ENCODE measurements at regions not wholly inside any gene's neighbourhood (a gene's known extent, or its start where the extent isn't known, plus 50 kb on each side); places are given as distances from the start of the nearest gene placed in this dataset.
"Not testable (repeated sequence)": the region's sequence is repeated elsewhere in the genome, so short reads cannot be mapped to it uniquely, and the experiment has no call there.

- peak; percentile 11 for DNase-seq (ENCODE audit: low spot score)
Measured at GRCh38 chr2:106339609-106340008, 128.6 kb downstream of the RGPD3 start.

GRCh38 chr2:106339132-106339531 lies 129.1 kb downstream of the RGPD3 start:
- DNase-seq (ENCODE audit: low spot score): no peak

DNA sequence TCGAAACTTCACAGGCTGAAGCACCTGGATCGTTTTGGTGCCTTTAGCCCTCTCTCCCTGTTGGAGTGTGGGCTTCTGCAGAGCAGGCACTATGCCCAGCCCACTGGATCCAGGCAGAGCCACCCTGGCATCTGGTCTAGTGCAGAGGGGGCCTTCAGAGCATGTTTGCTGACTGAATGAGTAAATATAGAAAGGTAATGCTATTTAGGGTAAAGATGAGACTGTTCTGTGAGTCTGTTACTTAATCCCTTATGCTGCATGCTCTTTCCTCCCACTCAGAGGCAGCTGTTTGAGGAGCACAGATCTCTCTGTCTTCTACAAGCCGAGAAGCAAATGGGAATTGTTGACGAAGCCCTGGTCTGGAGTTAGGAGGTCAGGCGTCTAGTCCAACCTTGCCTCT lies 130.2 kb downstream of the RGPD3 start:
- peak; percentile 25 for DNase-seq (ENCODE audit: low spot score)

DNA sequence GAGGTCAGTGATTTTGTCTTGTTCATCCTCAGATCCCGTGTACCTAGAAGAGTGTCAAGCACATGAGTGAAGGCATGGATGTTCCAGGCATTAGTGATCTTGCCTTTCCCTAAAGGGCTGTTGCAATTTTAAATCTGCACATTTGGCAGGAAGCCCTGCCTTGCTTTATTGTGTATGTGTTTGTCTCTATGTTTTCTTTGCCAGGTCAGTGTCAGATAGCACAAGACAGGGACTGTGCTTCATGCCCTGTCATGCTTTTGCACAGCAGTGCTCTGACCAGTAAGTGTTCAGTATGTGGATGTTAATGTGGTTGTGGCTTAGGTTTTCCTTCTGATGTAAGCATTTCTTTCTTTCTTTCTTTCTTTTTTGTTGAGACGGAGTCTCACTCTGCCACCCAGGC lies 131.5 kb downstream of the RGPD3 start:
- no peak for DNase-seq (ENCODE audit: low spot score)

DNA sequence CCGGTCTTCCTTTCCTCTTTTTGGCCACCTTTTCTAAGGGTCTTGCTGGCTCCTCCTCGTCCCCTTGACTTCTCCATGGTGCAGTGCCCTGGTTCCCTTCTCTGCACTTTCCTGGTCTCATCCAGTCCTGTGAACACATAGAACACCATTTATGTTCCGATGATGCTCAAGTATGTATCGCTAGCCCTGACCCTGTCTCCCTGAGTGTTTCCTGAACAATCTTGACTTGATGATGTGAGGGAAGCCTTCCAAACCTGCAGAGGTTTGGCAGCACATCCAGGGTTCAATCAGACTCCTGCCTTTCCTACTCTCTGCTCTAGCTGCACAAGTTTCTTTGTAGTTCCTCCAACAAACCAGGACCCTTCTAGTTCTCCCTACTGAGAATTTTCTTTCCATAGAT lies 132.1 kb downstream of the RGPD3 start:
- DNase-seq (ENCODE audit: low spot score): no peak

DNA sequence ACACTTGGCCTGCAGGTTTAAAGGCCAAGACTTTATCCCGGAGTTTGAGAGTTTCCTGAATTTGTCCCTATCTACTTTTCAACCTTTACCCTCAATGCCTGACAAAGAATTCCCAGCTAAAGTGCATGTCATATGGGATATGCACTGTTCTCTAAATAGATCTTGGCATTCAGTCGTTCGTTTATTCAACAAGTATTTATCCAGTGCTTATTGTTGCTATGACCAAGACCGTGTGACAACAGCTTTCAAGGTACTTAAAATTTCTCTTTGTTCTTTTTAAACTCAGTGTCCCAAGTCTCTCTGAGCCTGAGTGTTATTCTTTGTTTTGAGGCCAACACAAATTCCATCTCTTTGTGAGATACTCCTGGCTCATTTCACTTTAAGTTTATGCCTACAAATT lies 133.4 kb downstream of the RGPD3 start:
- no peak for DNase-seq (ENCODE audit: low spot score)

DNA sequence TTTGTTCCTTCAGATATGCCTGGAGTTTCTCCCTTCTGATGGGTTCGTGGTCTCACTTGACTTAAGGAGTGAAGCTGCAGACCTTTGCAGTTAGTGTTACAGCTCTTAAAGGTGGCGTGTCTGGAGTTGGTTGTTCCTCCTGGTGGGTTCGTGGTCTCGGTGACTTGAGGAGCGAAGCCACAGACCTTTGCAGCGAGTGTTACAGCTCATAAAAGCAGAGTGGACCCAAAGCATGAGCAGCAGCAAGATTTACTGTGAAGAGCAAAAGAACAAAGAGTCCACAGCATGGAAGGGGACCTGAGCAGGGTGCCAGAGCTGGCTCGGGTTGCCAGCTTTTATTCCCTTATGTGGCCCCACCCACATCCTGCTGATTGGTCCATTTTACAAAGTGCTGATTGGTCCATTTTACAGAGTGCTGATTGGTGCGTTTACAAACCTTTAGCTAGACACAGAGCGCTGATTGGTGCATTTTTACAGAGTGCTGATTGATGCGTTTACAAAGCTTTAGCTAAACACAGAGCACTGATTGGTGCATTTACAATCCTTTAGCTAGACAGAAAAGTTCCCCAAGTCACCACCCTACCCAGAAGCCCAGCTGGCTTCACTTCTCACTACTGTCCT lies 134.8 kb downstream of the RGPD3 start:
- not testable (repeated sequence) for DNase-seq (ENCODE audit: low spot score)

GRCh38 chr2:106332054-106332453 lies 136.2 kb downstream of the RGPD3 start:
- no peak for DNase-seq (ENCODE audit: low spot score)

DNA sequence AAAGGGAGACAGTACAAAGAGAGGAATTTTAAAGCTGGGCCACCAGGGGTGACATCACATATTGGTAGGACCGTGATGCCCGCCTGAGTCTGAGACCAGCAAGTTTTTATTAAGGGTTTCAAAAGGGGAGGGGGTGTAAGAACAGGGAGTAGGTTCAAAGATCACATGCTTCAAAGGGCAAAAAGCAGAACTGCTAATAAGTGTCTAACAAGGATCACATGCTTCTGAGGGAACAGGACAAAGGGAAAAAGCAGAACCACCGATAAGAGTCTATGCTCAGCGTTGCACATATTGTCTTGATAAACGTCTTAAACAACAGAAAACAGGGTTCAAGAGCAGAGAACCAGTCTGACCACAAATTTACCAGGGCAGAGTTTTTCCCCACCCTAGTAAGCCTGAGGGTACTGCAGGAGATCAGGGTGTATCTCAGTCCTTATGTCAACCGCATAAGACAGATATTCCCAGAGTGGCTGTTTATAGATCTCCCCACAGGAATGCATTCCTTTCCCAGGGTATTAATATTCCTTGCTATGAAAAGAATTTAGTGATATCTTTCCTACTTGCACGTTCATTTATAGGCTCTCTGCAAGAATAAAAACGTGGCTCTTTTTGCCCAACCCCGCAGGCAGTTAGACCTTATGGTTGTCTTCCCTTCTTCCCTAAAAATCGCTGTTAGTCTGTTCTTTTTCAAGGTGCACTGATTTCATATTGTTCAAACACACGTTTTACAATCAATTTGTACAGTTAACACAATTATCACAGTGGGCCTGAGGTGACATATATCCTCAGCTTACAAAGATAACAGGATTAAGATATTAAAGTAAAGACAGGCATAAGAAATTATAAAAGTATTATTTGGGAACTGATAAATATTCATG lies 136.5 kb upstream of the UXS1 start:
- not testable (repeated sequence) for DNase-seq (ENCODE audit: low spot score)

GRCh38 chr2:106323337-106324013 lies 129.4 kb upstream of the UXS1 start:
- DNase-seq (ENCODE audit: low spot score): no peak

DNA sequence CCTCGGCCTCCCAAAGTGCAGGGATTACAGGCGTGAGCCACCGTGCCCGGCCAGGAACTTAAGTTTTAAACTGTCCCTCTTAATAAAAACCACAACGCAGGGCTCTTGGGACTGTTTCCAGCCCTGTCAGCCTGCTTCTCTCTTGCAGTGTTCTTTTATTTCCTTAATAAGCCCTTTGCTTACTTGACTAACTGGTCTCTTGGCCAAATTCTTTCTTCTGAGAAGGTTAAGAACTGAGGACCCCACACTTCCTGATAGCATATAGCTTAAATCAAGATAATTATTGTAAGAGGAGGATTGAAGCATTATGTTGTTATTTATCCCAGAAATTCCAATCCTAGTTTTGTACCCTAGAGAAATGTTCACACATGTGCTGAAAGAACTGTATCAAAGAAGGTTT lies 128.2 kb upstream of the UXS1 start:
- DNase-seq (ENCODE audit: low spot score): no peak

DNA sequence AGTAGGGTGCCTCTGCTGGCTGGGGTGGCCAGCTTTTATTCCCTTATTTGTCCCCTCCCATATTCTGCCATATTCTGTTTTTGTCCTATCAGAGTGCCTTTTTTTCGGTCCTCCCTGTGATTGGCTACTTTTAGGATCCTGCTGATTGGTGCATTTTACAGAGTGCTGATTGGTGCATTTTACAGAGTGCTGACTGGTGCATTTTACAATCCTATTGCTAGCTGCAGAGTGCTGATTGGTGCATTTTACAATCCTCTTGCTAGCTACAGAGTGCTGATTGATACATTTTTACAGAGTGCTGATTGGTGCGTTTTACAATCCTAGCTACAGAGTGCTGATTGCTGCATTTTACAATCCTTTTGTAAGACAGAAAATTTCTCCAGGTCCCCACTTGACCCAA lies 126.3 kb upstream of the UXS1 start:
- not testable (repeated sequence) for DNase-seq (ENCODE audit: low spot score)

GRCh38 chr2:106316915-106317314 lies 122.8 kb upstream of the UXS1 start:
- DNase-seq (ENCODE audit: low spot score): no peak

DNA sequence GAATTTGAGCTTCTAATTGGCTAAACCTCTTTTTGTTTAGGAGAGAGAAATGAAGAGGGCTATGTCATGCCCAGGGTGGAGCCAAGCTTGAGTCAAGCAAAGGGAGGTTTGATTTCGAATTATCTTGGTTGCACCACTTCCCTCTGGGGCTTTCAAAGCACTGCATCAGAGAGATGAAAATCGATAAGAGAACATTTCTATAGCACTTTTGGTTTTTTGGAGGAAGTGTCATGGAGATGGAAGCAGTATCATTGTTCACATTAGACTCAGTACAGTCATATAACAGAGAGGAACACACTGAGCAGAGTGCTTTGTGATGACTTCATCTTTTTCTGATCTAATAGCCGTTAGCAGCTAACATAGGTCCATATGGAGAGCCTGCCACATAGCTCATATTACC lies 120.3 kb upstream of the UXS1 start:
- DNase-seq (ENCODE audit: low spot score): no peak

DNA sequence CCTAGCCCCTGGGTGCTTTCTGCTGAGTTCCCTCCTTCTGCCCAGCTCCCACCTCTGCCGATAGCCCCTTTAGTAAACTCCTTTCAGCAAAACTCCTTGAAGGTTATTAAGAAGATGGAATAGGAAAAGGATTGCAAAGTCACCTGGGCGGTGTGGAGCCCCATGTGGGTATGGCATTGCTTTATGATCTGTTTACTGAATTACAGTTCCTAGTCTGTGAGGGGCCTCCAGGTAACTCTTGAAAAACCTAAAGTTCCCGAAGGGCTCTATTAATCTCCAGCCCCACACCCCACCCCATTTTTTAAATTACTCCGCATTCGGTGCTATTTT lies 116.9 kb upstream of the UXS1 start:
- DNase-seq (ENCODE audit: low spot score): no peak

DNA sequence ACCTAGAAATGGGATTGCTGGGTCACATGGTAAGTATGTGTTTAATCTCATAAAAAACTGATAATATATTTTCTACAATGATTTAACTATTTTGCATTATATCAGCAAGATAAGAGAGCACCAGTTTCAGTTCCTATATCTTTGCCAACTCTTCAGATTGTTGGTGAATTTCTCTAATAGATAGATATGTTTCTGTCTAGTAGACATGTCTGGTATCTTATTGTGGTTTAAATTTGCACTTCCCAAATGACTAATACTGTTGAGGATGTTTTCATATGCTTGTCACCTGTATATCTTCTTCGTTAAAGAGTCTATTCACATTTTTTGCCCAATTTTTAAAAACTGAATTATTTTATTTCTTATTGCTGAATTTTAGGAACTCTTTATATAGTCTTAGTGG lies 113.8 kb upstream of the UXS1 start:
- DNase-seq (ENCODE audit: low spot score): no peak

DNA sequence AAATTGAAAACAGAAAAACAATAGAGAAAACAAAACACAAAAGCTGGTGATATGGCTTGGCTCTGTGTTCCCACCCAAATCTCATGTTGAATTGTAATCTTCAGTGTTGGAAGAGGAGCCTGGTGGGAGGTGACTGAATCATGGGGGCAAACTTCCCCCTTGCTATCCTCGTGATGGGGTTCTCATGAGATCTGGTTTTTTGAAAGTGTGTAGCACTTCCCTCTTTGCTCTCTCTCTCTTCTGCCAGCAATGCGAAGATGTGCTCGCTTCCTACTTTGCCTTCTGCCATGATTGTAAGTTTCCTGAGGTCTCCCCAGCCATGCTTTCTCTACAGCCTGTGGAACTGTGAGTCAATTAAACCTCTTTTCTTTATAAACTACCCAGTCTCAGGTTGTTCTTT lies 112.3 kb upstream of the UXS1 start:
- DNase-seq (ENCODE audit: low spot score): no peak

GRCh38 chr2:106304612-106305184 lies 110.6 kb upstream of the UXS1 start:
- no peak for DNase-seq (ENCODE audit: low spot score)

GRCh38 chr2:106299696-106300095 lies 105.6 kb upstream of the UXS1 start:
- no peak for DNase-seq (ENCODE audit: low spot score)

DNA sequence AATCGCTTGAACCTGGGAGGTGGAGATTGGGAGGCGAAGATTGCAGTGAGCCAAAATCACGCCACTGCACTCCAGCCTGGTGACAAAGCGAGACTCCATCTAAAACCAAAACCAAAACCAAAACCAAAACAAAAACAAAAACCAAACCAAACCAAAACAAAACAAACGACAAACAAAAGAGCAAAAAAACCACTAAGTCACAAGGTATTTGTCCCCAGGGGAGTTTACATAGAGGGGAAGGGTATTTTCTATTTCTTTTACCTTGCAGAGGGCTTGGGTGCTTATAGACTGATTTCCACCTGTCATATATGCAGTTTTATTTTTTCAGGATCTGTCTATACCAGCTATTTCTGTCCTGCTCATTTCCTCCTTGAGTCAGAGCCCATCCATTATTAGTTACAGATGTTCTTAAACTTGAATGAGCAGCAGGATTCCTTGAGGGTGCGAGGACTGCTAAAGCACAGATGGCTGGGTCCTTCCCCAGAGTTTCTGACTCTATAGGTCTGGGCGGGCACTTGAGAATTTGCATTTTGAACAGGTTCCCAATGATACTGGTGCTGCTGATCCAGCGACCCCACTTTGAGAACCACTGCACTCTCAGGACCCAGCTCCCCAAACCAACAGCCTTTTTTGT lies 102.2 kb upstream of the UXS1 start:
- DNase-seq (ENCODE audit: low spot score): no peak

- no peak for DNase-seq (ENCODE audit: low spot score)
Measured at GRCh38 chr2:106294182-106294581, 100.1 kb upstream of the UXS1 start.

GRCh38 chr2:106293271-106293783 lies 99.2 kb upstream of the UXS1 start:
- DNase-seq (ENCODE audit: low spot score): no peak

All from umbilical cord (tissue), 1 donor.